Aorta (tissue), 5 donors: ENCODE measurements at regions not wholly inside any gene's neighbourhood (a gene's known extent, or its start where the extent isn't known, plus 50 kb on each side); places are given as distances from the start of the nearest gene placed in this dataset.

Experiments used
- ATAC-seq: fragments of 200-7000 bp; cut with Tn5 transposase; one replicate; pipeline ENCODE4 v1.9.1; 2022; ENCODE audit warnings: moderate library complexity; ENCODE audit not compliant: low FRiP score
- DNase-seq, 2 donors: peaks; one replicate each; pipeline ENCODE4 v3.0.0-alpha.2; 2020
- H3K27ac ChIP-seq, 2 donors: one replicate each; pipeline ENCODE4 v1.5.1; 2013; ENCODE audit warnings: low read length in 2 of 2, mild to moderate bottlenecking in 2 of 2, moderate library complexity in 2 of 2, control low read depth in 1 of 2, inconsistent platforms in 1 of 2, low read depth in 1 of 2
- H3K27me3 ChIP-seq, 2 donors: one replicate each; pipeline ENCODE4 v1.6.1; 2013; ENCODE audit warnings: control low read depth in 1 of 2, low read length in 1 of 2, mild to moderate bottlenecking in 1 of 2, moderate library complexity in 1 of 2; ENCODE audit not compliant: insufficient read depth in 2 of 2, control insufficient read depth in 1 of 2
- H3K36me3 ChIP-seq, 2 donors: one replicate each; pipeline ENCODE4 v1.6.1; 2013; ENCODE audit warnings: control low read depth in 1 of 2, low read length in 1 of 2, mild to moderate bottlenecking in 1 of 2; ENCODE audit not compliant: insufficient read depth in 2 of 2, control insufficient read depth in 1 of 2
- H3K4me1 ChIP-seq, 2 donors: one replicate each; pipeline ENCODE4 v1.6.1; 2013; ENCODE audit warnings: low read length in 2 of 2, control low read depth in 1 of 2, mild to moderate bottlenecking in 1 of 2, moderate library complexity in 1 of 2; ENCODE audit not compliant: insufficient read depth in 2 of 2, control insufficient read depth in 1 of 2
- H3K4me3 ChIP-seq, 2 donors: one replicate each; pipeline ENCODE4 v1.5.1; 2013; ENCODE audit warnings: low read length in 2 of 2, control low read depth in 1 of 2, mild to moderate bottlenecking in 1 of 2
- H3K9me3 ChIP-seq: one replicate; pipeline ENCODE4 v1.6.1; 2013; ENCODE audit warnings: mild to moderate bottlenecking, low read length; ENCODE audit not compliant: control insufficient read depth
- WGBS, 2 donors: extraction: QIAGEN DNeasy Blood & Tissue Kit; methylation state at CpG; one replicate each; pipeline ENCODE4 v1.1.7; 2013; 5-methylcytosine and 5-hydroxymethylcytosine counted together
- intact Hi-C, 2 donors: fragments of 100-400 bp; cut with DNase I; formaldehyde crosslinking; loops; one replicate each; pipeline versions ENCODE4 v1.14.2 to v1.15.0; 2022
- donor health status: healthy with polysubstance abuse.
- donor health status: Bipolar disorder and iron deficiency.
- donor health status: DM: no; HTN: no; CAD: no.
- donor health status: DM: no; HTN: no; CAD: no.
- donor health status: DM: yes; HTN: yes; CAD: no.

GRCh38 chr11:104365676-104366075 lies 201.7 kb upstream of the PDGFD start:
- ATAC-seq, result no peak
- H3K27me3 ChIP-seq, result no peaks in the 10 kb centered on the region
- intact Hi-C loops, result no loop called here
- H3K27ac ChIP-seq, result no peak overlapping the region
- no peak overlapping the region for H3K4me3 ChIP-seq
- no peak for DNase-seq
- no peaks in the 10 kb centered on the region for H3K4me1 ChIP-seq
- WGBS, 2 donors, result 94 to 96% methylated on average over 6 of the region's 6 CpGs
- H3K36me3 ChIP-seq, result no peaks in the 10 kb centered on the region
- H3K9me3 ChIP-seq, result no peaks in the 10 kb centered on the region

- intact Hi-C loops, result no loop called here
- WGBS, 2 donors, result 78 to 81% methylated on average over 1 of the region's 1 CpG
- no peaks in the 10 kb centered on the region for H3K9me3 ChIP-seq
- H3K27ac ChIP-seq, result no peak overlapping the region
- no peaks in the 10 kb centered on the region for H3K27me3 ChIP-seq
- ATAC-seq, result no peak
- H3K36me3 ChIP-seq, result no peaks in the 10 kb centered on the region
- DNase-seq, result no peak
- no peaks in the 10 kb centered on the region for H3K4me1 ChIP-seq
- no peak overlapping the region for H3K4me3 ChIP-seq
These were observed 198.0 kb upstream of the PDGFD start for GRCh38 chr11:104361975-104362374.

GRCh38 chr11:104352036-104352435 lies 188.1 kb upstream of the PDGFD start:
- DNase-seq (no peak), ATAC-seq (no peak)
- H3K4me3 ChIP-seq, result no peak overlapping the region
- H3K9me3 ChIP-seq, result peaks cover 1% of the 10 kb centered on the region
- H3K27me3 ChIP-seq, result no peaks in the 10 kb centered on the region
- no peaks in the 10 kb centered on the region for H3K4me1 ChIP-seq
- WGBS, 2 donors, result 84 to 86% methylated on average over 4 of the region's 4 CpGs
- no peak overlapping the region for H3K27ac ChIP-seq
- H3K36me3 ChIP-seq, result no peaks in the 10 kb centered on the region
- intact Hi-C loops, result no loop called here

- intact Hi-C loops, result no loop called here
These were observed 179.6 kb upstream of the PDGFD start for GRCh38 chr11:104343578-104343977.

GRCh38 chr11:104340590-104340989 lies 176.6 kb upstream of the PDGFD start:
- Histone ChIP-seq H3K4me1 (peaks cover 0 to 2% of the 10 kb centered on the region in 2 donors), H3K9me3 (no peaks in the 10 kb centered on the region), H3K36me3 (no peaks in the 10 kb centered on the region), H3K27ac (no peak overlapping the region), H3K27me3 (no peaks in the 10 kb centered on the region), H3K4me3 (no peak overlapping the region)
- no peak for DNase-seq
- no peak for ATAC-seq
- intact Hi-C loops, result no loop called here
- 34 to 39% methylated on average over 2 of the region's 2 CpGs for WGBS, 2 donors

More at GRCh38 chr11:104343578-104343977, 179.6 kb upstream of the PDGFD start:
- no peak overlapping the region for H3K4me3 ChIP-seq
- H3K4me1 ChIP-seq, result no peaks in the 10 kb centered on the region
- 87 to 94% methylated on average over 1 of the region's 1 CpG for WGBS, 2 donors
- no peaks in the 10 kb centered on the region for H3K9me3 ChIP-seq
- H3K36me3 ChIP-seq, result no peaks in the 10 kb centered on the region
- DNase-seq, result no peak
- no peak overlapping the region for H3K27ac ChIP-seq
- no peaks in the 10 kb centered on the region for H3K27me3 ChIP-seq
- no peak for ATAC-seq

- Histone ChIP-seq H3K27ac (no peak overlapping the region), H3K9me3 (no peaks in the 10 kb centered on the region), H3K4me3 (no peak overlapping the region), H3K4me1 (peaks cover 0 to 2% of the 10 kb centered on the region in 2 donors), H3K27me3 (no peaks in the 10 kb centered on the region), H3K36me3 (no peaks in the 10 kb centered on the region)
- WGBS, 2 donors, result 95 to 97% methylated on average over 10 of the region's 10 CpGs
- ATAC-seq (no peak), DNase-seq (no peak)
- intact Hi-C loops, result no loop called here
These were observed 175.5 kb upstream of the PDGFD start for GRCh38 chr11:104339380-104339831.

GRCh38 chr11:104338186-104338585 lies 174.2 kb upstream of the PDGFD start:
- H3K27ac ChIP-seq, result no peak overlapping the region
- no peaks in the 10 kb centered on the region for H3K36me3 ChIP-seq
- peaks cover 0 to 2% of the 10 kb centered on the region in 2 donors for H3K4me1 ChIP-seq
- intact Hi-C loops, result no loop called here
- no peaks in the 10 kb centered on the region for H3K27me3 ChIP-seq
- no peaks in the 10 kb centered on the region for H3K9me3 ChIP-seq
- ATAC-seq (no peak), DNase-seq (no peak)
- H3K4me3 ChIP-seq, result no peak overlapping the region
- WGBS, 2 donors, result 45 to 53% methylated on average over 1 of the region's 1 CpG

GRCh38 chr11:104337273-104337672 lies 173.3 kb upstream of the PDGFD start:
- Histone ChIP-seq H3K9me3 (no peaks in the 10 kb centered on the region), H3K36me3 (no peaks in the 10 kb centered on the region), H3K27me3 (no peaks in the 10 kb centered on the region), H3K27ac (no peak overlapping the region), H3K4me3 (no peak overlapping the region), H3K4me1 (peaks cover 0 to 2% of the 10 kb centered on the region in 2 donors)
- DNase-seq (no peak), ATAC-seq (no peak)
- WGBS, 2 donors, result 22 to 25% methylated on average over 3 of the region's 3 CpGs
- intact Hi-C loops, result no loop called here

- no peaks in the 10 kb centered on the region for H3K27me3 ChIP-seq
- H3K4me1 ChIP-seq, result peaks cover 0 to 2% of the 10 kb centered on the region in 2 donors
- ATAC-seq (no peak), DNase-seq (no peak)
- H3K27ac ChIP-seq, result no peak overlapping the region
- intact Hi-C loops, result no loop called here
- WGBS, 2 donors, result 94 to 95% methylated on average over 4 of the region's 4 CpGs
- H3K9me3 ChIP-seq, result no peaks in the 10 kb centered on the region
- H3K36me3 ChIP-seq, result no peaks in the 10 kb centered on the region
- H3K4me3 ChIP-seq, result no peak overlapping the region
These were observed 170.0 kb upstream of the PDGFD start for GRCh38 chr11:104333977-104334376.
